GM12892 (cell line): ENCODE measurements at regions not wholly inside any gene's neighbourhood (a gene's known extent, or its start where the extent isn't known, plus 50 kb on each side); places are given as distances from the start of the nearest gene placed in this dataset.

Experiments
- POLR2A ChIP-seq: IDR thresholded peaks from 2 replicates; pipeline ENCODE4 v1.6.1; 2011; ENCODE audit warnings: low read depth, low read length, control low read depth
- POLR2AphosphoS5 ChIP-seq: IDR thresholded peaks from 2 replicates; pipeline ENCODE4 v1.6.1; 2011; ENCODE audit warnings: low read depth, low read length, control low read depth

- TF ChIP-seq POLR2AphosphoS5 = no peak
- TF ChIP-seq POLR2A = no peak
Measured at GRCh38 chr3:16687221-16687620, 82.0 kb upstream of the DAZL start.
